Thyroid gland (tissue), 4 donors: ENCODE measurements at regions not wholly inside any gene's neighbourhood (a gene's known extent, or its start where the extent isn't known, plus 50 kb on each side); places are given as distances from the start of the nearest gene placed in this dataset.

Experiments used
- DNase-seq, 2 donors: peaks; one replicate each; pipeline ENCODE4 v3.0.0-alpha.2; 2019
- H3K27ac ChIP-seq, 3 donors: fragments of 200-600 bp; sonication (generic); 1 replicate in 2 of 3; 2 replicates in 1 of 3; pipeline ENCODE4 v1.5.1; 2016 to 2019; ENCODE audit warnings: mild to moderate bottlenecking in 1 of 3, moderate library complexity in 1 of 3
- H3K27me3 ChIP-seq: fragments of 200-600 bp; sonication (generic); one replicate; pipeline ENCODE4 v1.5.1; 2019
- H3K36me3 ChIP-seq, 2 donors: fragments of 200-600 bp; sonication (generic); one replicate each; pipeline ENCODE4 v1.5.1; 2016 to 2019
- H3K4me1 ChIP-seq, 2 donors: fragments of 200-600 bp; sonication (generic); one replicate each; pipeline ENCODE4 v1.5.1; 2017 to 2019
- H3K4me3 ChIP-seq, 3 donors: fragments of 200-600 bp; sonication (generic); replicated peaks in 1 of 3; 1 replicate in 2 of 3; 2 replicates in 1 of 3; pipeline ENCODE4 v1.5.1; 2016; ENCODE audit warnings: mild to moderate bottlenecking in 1 of 3
- H3K9me3 ChIP-seq: fragments of 200-600 bp; sonication (generic); one replicate; pipeline ENCODE4 v1.5.1; 2017
- POLR2A ChIP-seq, 2 donors: fragments of 450-650 bp; IDR thresholded peaks; one replicate each; pipeline ENCODE4 v1.6.1; 2017; ENCODE audit warnings: antibody characterized with exemption in 2 of 2, mild to moderate bottlenecking in 2 of 2, moderate library complexity in 1 of 2
- WGBS, 2 donors: methylation state at CpG; one replicate each; pipeline ENCODE4 v1.1.5; 2017; 5-methylcytosine and 5-hydroxymethylcytosine counted together
- intact Hi-C: fragments of 100-400 bp; cut with DNase I; formaldehyde crosslinking; loops from one replicate; pipeline ENCODE4 v1.15.1; 2023
- TF ChIP-seq, protein P1 (sequence below), 6 experiments: fragments of 200-600 bp in 3 of 6; fragments of 450-650 bp in 3 of 6; sonication (generic) in 3 of 6; IDR thresholded peaks; one replicate each; pipeline ENCODE4 v1.5.1; 2016 to 2019; ENCODE audit warnings: antibody characterized with exemption in 6 of 6, mild to moderate bottlenecking in 2 of 6, inconsistent platforms in 1 of 6, moderate library complexity in 1 of 6

DNA sequence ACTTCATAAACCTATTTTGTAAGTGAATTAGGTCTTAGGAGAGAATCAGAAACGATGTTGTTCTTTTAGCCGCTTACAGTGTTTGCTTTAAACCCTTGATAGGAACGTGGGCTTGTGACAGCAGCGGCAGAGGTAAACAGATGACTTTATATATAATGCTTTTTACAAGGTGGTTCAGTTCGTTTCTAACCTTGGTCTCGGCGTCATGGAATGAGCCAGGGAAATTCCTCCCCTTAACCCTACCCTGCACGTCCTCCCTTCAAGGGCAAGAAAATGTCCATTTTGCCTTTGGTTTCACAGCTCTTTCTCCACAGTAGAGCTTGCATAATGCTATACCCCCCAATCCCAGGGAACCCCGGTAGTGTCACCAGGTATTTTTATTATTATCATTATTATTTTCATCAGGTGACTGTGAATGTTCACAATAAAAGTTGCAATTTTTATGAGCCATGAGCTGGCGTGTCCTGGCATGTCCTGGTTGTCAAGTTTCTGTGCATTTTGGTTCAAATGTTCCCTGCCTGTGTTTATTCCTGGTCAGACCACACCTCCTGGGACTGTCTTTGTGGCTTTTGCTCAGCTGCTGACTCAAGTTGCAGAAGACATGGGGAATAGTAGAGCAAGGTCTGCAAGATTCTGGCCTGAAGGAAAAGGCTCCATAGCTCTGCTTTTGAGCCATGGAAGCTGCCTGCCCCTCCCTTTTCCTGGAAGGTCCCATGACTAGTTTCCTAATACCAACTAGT lies 112.8 kb upstream of the BMP2 start:
- TF ChIP-seq, protein P1, sequence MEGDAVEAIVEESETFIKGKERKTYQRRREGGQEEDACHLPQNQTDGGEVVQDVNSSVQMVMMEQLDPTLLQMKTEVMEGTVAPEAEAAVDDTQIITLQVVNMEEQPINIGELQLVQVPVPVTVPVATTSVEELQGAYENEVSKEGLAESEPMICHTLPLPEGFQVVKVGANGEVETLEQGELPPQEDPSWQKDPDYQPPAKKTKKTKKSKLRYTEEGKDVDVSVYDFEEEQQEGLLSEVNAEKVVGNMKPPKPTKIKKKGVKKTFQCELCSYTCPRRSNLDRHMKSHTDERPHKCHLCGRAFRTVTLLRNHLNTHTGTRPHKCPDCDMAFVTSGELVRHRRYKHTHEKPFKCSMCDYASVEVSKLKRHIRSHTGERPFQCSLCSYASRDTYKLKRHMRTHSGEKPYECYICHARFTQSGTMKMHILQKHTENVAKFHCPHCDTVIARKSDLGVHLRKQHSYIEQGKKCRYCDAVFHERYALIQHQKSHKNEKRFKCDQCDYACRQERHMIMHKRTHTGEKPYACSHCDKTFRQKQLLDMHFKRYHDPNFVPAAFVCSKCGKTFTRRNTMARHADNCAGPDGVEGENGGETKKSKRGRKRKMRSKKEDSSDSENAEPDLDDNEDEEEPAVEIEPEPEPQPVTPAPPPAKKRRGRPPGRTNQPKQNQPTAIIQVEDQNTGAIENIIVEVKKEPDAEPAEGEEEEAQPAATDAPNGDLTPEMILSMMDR (IDR thresholded peaks at IDR 0.05) = no peak
- no peak for TF ChIP-seq POLR2A (IDR thresholded peaks at IDR 0.05)
- H3K36me3 ChIP-seq = no peaks in the 10 kb centered on the region
- H3K27ac ChIP-seq = no peak overlapping the region
- H3K4me1 ChIP-seq = no peaks in the 10 kb centered on the region
- H3K9me3 ChIP-seq = no peaks in the 10 kb centered on the region
- WGBS, 2 donors = 77 to 82% methylated on average over 10 of the region's 10 CpGs
- intact Hi-C loops = no loop called here
- DNase-seq = no peak
- no peak overlapping the region for H3K4me3 ChIP-seq
- no peaks in the 10 kb centered on the region for H3K27me3 ChIP-seq

- Histone ChIP-seq H3K4me1 (no peaks in the 10 kb centered on the region), H3K9me3 (no peaks in the 10 kb centered on the region), H3K4me3 (no peak overlapping the region), H3K36me3 (no peaks in the 10 kb centered on the region), H3K27ac (no peak overlapping the region), H3K27me3 (no peaks in the 10 kb centered on the region)
- 97 to 98% methylated on average over 3 of the region's 3 CpGs for WGBS, 2 donors
- no peak for DNase-seq
- no peak for TF ChIP-seq POLR2A (IDR thresholded peaks at IDR 0.05)
- TF ChIP-seq, protein P1 (IDR thresholded peaks at IDR 0.05) = no peak
- intact Hi-C loops = no loop called here
These were observed 115.9 kb upstream of the BMP2 start for GRCh38 chr20:6651561-6651960.

DNA sequence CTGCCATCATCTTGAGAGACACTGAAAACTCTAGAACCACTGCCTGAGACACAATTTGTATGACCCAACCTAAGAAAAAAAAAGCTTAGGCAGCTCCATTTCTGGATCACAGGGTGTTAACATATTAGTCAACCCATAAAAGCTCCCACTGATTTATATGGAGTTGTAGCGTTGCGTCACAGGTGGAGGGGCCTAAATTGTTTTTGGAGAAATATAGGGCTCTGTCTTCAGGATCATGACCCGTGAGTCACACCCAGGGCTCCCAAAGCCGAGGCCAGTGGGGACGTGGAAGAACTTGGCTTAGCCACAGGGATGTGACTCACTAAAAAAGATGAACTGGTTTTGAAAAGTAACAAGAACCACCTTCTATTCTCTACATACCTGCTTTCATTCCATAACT lies 116.5 kb upstream of the BMP2 start:
- Histone ChIP-seq H3K27me3 (no peaks in the 10 kb centered on the region), H3K4me3 (no peak overlapping the region), H3K9me3 (no peaks in the 10 kb centered on the region), H3K27ac (no peak overlapping the region), H3K36me3 (no peaks in the 10 kb centered on the region), H3K4me1 (no peaks in the 10 kb centered on the region)
- DNase-seq = no peak
- WGBS, 2 donors = 86 to 92% methylated on average over 5 of the region's 5 CpGs
- TF ChIP-seq, protein P1 (IDR thresholded peaks at IDR 0.05) = no peak
- TF ChIP-seq POLR2A (IDR thresholded peaks at IDR 0.05) = no peak
- intact Hi-C loops = no loop called here

DNA sequence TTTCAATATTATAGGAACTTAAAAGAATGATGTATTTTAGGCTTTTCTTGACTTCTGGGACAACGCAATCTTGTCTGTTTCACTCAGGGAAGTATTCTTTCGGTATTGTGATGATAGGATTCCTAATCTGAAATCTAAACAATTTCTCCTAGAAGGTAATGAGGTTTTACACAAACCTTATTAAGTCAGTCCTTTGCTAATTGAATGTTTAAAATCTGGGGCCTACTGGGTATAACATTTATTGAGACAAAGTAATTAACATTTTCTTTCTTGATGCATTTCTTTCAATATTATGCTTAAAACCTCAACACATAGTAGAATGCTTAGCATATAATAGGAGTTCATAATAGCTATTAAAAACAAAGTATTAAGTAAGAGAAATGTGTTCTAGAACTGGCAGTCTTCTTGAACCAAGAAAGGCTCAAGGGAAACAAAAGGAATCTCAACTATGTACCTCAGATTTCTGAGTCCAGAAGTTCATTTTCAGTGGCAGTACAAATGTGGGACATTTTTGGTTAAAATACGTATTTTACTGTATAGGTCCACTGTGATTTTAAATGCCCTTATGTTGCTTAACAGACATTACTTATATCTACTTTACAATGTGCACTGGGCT lies 121.4 kb upstream of the BMP2 start:
- Histone ChIP-seq H3K36me3 (no peaks in the 10 kb centered on the region), H3K27ac (no peak overlapping the region), H3K9me3 (no peaks in the 10 kb centered on the region), H3K4me1 (peaks cover 0 to 5% of the 10 kb centered on the region in 2 donors), H3K27me3 (no peaks in the 10 kb centered on the region), H3K4me3 (no peak overlapping the region)
- no peak for TF ChIP-seq POLR2A (IDR thresholded peaks at IDR 0.05)
- TF ChIP-seq, protein P1 (IDR thresholded peaks at IDR 0.05) = no peak
- intact Hi-C loops = no loop called here
- no peak for DNase-seq
- 91 to 95% methylated on average over 3 of the region's 3 CpGs for WGBS, 2 donors
